ENCODE measurements at regions not wholly inside any gene's neighbourhood (a gene's known extent, or its start where the extent isn't known, plus 50 kb on each side); places are given as distances from the start of the nearest gene placed in this dataset.

DNA sequence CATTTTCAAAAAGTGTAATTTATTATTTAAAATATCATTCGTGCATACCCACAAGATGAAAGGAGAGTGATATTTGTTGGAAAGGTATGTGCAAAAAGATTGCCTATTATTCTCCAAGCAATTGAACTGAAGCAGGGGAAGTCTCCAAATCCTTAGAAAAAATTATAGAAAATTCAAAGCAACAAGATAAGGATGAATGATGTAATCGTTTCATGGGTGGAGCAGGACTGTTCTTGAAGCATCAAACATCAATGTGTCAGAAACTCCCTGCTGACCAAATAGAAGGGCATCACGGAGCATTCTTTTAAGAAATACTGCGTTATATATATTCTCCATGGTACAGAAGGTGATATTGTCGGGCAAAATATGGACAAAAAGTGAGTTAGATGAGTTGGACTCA is 87.9 kb upstream of the SPAG17 start:
- ATAC-seq (no peak), DNase-seq (no peak)
- intact Hi-C loops (cut with micrococcal nuclease): no loop called here

DNA sequence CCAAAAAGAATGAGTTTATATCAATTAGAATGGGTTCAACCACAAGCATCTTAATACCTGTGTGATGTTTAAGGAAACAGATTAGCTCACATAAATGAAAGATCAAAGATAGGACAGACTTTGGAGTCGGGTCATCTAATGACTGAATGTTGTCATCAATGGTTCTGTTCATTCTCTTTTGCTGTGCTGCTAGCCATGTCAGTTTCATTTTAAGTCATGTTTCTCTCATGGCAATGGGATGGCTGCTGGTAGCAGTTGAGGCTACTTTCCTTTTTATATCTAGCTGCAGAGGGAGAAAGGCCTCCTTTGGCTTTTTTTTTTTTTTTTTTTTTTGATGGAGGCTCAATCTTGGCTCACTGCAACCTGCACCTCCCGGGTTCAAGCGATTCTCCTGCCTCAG is 86.9 kb upstream of the SPAG17 start:
- intact Hi-C loops (cut with micrococcal nuclease): no loop called here
- ATAC-seq (no peak), DNase-seq (no peak)

DNA sequence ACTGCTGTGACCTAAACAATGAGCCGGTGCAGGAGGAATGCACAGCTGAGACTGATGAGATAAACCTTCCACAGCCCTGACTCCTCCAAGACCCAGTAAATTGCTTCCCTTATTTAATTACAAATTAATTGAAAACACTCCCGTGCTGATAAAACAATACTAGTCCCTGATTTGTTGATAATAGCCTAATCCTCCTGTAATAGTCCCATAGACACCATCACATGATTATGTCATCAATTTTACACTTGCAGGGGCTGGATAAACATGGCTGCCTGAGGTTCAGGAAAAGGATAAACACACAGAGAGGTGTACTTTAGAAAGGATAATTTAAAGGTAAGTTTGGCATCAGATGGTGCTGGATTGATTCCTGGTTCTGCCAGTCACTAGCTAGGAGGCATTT is 84.6 kb upstream of the SPAG17 start:
- ATAC-seq (no peak), DNase-seq (no peak)
- intact Hi-C loops (cut with micrococcal nuclease): loop anchor here (10.0 kb wide), 1 partner anchor 95 kb away; no protein-coding TSS in a partner anchor

DNA sequence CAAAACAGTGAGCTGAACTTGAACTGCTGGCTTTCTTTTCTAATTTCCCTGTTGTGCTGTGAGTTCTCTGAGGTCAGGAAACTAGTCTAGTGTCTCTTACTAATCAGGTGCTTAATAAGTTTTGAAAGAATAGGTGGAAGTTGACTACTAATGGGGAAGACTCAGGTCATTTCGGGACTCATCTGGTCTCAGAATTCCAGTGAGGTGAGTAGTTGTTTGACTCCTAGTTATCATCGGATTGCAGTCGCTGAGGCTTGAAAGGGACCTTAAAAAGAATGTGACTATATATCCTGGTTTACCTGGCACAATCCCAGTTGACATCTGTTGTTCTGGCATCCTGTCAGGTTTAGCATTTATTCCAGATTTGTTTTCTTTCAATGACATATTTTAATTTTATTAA is 81.4 kb upstream of the SPAG17 start:
- ATAC-seq: no peak
- DNase-seq: no peak
- intact Hi-C loops (cut with micrococcal nuclease): loop anchor here (10.0 kb wide), 1 partner anchor 98 kb away; no protein-coding TSS in a partner anchor

DNA sequence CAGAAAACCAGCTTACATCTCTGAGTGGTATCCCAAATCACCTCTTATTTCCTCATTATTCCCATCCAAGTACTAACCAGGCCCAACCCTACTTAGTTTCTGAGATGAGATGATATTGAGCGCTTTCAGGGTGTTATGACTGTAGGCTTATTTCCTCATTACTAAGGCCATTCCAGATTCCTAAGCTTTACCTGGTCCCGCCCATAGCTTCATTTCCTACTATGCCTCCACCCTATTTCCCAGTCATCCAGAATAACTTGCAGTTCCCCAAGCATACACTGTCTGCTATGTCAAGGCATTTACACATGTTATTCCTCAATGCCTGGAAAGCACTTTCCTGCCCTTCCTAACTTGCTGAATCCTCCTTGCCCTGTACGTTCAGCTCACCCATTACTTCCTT is 79.3 kb upstream of the SPAG17 start:
- DNase-seq (no peak), ATAC-seq (no peak)
- intact Hi-C loops (cut with micrococcal nuclease): loop anchor here (10.0 kb wide), 1 partner anchor 100 kb away; no protein-coding TSS in a partner anchor

DNA sequence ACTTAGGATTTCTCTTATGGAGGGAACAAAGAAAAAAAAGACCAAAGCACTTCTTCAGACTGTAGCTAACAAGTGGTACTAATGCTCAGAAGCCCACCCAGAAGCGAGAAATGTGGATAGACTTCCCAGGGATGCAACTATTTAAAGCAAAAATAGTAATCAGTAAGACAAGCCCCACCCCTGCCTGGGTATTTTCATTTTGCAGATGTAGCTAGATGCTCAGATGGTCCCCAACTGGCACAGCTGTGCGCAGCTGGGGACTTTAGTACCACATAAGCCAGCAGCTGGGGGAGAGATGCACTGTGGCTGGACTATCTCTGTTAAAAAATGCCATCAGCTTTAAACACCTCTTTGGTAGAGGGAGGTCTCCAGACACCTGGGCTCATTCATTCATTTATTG is 77.8 kb upstream of the SPAG17 start:
- intact Hi-C loops (cut with micrococcal nuclease): loop anchor here (10.0 kb wide), 1 partner anchor 102 kb away; no protein-coding TSS in a partner anchor
- no peak for DNase-seq
- ATAC-seq: no peak

DNA sequence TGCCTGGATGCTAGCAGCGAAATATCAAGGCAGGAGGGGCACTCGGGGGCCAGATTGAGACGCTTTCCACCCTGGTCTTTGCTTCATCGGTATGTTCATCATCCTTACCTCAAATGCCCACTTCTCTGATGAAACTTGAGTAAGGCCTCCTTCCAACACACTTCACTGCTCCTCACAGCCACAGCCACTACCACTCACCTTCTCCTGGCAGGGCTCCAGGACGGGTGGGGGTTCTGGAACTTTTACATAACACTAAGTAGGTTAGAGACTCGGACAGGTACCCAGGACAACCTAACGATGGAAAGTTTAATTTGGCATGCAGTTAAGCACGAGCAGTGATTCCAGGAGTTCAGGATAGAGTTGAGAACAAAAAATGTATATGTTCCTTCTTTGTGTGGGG is 73.9 kb upstream of the SPAG17 start:
- DNase-seq (no peak), ATAC-seq (no peak)
- intact Hi-C loops (cut with micrococcal nuclease): no loop called here

DNA sequence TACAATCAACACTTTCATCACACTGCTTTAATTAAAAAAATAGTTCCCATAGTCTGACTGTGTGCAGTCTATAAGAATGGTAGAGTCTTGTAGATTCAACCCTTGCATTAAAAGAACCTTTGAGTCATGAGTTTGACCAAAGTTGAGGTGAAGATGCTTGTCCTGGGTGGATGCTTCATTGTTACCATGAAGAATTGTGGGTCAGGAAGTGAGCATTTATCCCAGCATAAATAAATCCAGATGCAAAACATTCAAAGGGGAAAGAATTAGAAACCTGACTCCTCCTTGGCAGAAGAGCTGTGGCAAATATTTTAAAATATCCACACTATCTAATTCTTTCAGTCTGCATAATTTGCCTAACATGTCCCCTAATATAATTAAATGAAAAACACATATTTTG is 72.9 kb upstream of the SPAG17 start:
- no peak for DNase-seq
- intact Hi-C loops (cut with micrococcal nuclease): no loop called here
- no peak for ATAC-seq

DNA sequence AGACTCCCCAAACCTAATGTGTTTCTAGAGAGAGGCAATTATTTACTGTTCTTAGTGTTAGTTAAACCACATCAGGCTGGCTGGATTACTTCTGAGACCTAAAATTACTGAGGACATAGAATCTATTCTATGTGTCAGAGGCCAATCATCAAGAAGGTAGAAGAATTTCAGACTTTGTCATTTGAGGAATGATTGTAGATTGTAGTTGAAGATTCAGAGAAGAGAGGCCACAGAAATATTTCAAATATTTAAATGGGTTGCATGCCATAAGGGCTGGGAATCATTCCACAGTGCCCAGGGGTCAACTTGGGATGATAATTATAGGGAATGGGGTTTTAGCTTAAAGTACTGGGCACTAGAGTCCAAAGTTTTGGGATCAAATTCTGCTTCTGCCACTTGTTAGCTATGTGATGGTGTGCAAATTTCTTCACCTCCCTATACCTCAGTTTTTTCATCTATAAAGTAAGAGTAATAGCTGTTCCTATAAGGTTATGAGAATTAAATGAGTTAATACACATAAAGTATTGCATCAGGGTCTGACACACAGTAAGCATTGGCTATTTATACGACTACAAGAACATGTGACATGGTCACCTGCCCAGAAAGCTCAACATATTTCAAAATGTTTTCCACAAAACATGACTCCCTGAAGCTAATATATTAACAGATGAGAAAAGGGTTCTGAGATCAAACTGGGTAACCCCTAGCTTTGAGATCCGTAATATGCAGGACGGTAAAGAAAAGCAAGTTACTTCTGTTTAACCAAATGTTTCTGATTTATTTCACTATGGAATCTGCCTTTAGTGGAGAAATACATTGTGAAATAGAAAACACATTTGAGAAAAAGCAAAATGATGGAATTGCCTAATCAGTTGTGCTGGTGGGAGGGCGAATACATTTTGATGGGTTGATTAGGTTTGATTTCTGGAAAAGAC is 69.7 kb upstream of the SPAG17 start:
- DNase-seq: no peak
- no peak for ATAC-seq
- intact Hi-C loops (cut with micrococcal nuclease): no loop called here

DNA sequence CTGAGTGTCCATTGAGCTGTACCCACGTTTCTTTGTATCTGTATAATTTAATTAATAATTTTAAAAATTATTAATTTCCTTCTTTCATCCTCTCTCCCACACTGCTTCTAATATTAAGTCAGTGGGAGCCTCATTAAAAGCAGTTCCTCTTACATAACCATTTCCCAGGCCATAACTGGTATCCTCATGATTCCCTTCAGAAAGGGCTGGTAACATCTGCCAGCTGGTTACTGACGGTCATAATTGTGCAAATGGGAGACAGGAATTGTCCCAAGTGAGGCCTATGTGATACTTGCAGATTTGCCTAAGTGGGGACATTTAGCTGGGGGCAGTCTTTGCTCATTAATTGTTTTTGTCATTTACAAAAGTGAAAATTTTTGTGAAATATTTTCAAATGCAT is 69.0 kb upstream of the SPAG17 start:
- intact Hi-C loops (cut with micrococcal nuclease): no loop called here
- no peak for DNase-seq
- ATAC-seq: no peak

DNA sequence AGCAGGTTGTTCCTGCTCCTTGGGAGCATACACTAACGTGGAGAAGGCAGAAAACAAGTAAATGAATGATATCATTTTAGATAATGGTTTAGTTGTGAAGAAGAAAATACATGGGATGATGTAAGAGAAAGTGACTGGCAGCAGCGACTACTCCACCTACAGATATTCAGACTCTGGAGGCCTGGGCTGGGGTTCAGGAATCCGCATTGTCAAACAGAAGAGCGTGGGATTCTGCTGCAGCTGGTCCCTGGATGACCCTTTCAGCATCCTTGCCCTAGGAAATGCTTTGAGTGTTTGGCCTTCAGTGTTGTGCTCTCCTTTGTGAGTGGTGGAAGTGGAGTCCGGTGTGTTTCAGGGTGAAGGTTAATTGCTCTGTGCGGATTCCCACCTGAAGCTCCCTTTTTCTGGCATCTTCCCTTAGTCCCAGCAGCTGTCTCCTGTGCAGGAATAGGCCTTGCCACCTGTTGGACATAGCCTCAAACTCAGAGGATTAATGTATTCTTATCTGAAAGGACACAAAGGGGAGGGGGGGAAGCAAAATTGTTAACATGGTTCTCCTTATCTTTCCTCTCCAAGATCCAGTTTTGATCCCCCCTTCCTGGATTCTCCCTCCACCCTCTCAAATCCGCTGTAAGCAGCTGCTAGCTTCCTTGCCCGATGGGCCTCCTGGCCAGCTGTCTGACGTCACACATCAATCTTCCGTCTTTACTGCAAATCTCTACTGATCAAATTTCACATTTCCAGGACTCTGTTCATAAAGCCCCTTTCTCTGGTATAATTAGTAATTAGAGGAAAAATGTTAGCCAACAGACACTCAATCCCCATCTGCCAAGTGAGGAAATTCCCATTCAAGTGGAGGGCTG is 68.3 kb upstream of the SPAG17 start:
- intact Hi-C loops (cut with micrococcal nuclease): no loop called here
- ATAC-seq: no peak
- DNase-seq: no peak

DNA sequence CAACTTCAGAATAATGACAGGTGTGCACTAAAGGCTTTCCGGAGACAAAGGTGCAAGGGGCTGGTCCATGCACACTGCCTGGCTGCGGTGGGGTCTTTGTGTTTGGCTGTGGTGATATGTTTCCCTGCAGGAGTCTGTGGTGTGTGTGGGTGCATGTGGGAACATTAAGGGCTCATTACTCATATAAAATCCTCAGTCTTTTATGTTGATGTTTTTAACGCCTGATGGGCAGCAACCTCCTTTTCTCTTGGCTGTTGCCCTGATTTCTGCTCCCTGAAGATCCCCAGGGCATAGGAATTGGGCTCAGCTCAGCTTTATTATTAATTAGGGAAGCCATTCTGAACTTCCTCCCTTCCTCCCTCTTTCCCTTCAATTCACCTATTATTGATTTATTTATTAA is 67.6 kb upstream of the SPAG17 start:
- ATAC-seq: no peak
- DNase-seq: no peak
- intact Hi-C loops (cut with micrococcal nuclease): no loop called here

DNA sequence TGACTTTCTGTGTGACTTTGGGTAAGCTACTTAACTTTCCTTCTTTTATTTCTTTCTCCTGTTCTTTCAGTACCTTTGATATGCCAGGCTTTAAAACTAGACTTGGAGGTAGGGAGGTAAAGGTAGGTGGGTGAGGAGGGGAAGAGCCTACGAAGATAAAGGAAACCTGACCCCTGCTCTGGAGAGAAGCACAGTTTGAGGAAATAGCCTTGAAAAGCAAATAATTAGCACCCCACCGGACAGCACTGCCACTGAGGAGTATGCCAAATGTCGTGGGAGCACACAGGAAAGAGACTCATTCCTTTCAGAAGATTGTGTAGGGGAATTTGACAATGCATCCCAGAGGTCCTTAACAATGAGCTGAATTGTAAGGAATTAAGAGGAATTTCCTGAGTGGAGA is 65.2 kb upstream of the SPAG17 start:
- ATAC-seq (no peak), DNase-seq (no peak)
- intact Hi-C loops (cut with micrococcal nuclease): no loop called here

DNA sequence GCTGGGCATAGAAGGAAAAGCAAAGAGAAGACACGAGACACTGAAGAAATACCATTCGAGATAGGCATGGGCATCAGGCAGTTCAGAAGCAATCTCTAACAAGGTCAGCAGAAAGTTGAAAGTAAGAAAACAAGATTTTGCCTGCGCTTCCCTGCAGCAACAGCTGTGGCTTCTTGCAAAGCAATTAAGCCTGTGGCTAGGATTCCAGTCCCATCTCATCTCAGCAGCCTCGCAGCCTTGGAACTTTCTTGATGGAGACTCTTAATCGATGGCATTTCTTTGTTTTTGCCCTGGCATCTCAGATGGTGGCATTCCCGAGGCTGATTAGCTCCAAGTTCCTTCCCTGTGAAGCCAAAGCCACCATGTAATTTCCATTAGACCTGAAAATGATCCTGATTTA is 64.6 kb upstream of the SPAG17 start:
- intact Hi-C loops (cut with micrococcal nuclease): no loop called here
- ATAC-seq (no peak), DNase-seq (no peak)

DNA sequence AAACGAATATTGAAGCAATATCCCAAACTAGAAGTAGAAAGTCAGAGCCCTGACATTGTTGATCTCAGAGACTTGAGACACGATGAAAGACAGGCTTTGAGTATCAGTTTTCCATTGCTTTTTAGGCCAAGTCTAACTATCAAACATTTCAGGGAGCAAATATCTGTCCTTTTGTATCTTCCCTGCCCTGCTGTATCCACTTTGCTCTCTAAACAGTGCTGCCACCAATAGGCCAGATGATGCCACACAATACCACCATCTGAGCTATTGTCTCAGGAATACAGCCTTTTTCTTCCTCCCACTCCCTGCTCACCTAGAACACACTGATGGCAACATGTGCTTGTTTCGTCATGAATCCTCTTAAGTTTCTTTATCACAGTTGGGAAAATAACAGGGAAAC is 62.6 kb upstream of the SPAG17 start:
- DNase-seq (no peak), ATAC-seq (no peak)
- intact Hi-C loops (cut with micrococcal nuclease): no loop called here

DNA sequence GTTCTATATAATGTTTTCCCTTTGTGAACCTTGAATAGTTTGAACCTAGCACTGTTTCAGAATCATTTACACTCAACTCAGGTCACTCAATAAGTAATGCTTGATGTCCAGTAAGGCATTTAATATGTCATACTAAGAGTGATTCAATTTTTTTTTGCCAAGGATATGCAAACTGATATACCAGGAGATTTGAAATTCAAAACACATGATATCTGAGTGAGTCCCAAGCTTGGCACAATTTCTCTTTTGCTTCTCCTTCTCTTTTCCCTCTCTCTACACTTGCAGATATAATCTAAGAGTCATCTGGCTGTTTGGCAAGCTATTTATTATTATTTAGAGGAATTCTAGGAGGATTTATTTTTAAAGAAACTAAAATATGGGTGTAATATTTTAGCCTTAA is 61.6 kb upstream of the SPAG17 start:
- intact Hi-C loops (cut with micrococcal nuclease): no loop called here
- no peak for DNase-seq
- ATAC-seq: no peak

DNA sequence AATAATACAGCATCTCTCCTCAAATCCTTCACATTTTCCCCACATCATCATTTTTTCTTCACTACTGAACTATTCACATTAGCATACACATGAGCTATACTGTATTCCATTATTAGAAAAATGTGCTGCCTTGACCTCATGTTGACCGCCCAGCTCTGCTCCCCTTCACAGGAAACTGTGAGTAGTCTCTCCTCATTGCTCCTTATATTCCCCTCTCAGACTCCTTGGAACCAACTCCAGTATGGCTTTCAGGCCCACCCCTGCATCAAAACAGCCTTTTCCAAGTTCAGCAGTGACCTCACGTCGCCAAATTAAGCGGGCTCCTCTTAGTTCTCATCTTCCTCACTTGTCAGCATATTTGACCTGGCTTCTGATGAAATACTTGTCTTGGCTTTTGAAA is 59.2 kb upstream of the SPAG17 start:
- DNase-seq: no peak
- intact Hi-C loops (cut with micrococcal nuclease): no loop called here
- ATAC-seq: no peak

DNA sequence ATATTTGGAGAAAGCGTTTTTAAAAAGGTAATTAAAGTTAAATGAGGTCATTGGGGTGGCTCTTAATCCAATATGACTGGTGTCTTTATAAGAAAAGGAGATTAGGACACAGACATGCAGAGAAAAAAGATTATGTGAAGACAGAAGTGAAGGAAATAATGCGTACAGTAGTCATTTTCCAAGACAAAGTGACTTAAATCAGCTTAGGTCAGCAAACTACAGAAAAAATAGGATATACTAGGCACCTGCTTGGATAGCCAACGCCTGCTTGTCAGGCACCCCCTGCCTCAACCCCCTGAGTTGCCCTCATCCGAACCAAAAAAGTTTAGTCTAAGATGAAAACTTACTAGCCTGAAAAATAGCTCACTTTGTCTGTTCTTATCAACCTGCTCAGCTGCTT is 58.2 kb upstream of the SPAG17 start:
- DNase-seq (no peak), ATAC-seq (no peak)
- intact Hi-C loops (cut with micrococcal nuclease): no loop called here
